IPS DF 4.7 (cell line): ENCODE measurements at regions not wholly inside any gene's neighbourhood (a gene's known extent, or its start where the extent isn't known, plus 50 kb on each side); places are given as distances from the start of the nearest gene placed in this dataset.

Experiments
- DNase-seq: peaks from one replicate; pipeline ENCODE4 v3.0.0-alpha.2; 2013; ENCODE audit warnings: low spot score; ENCODE audit errors: extremely low read depth

GRCh38 chr1:11338284-11338924, 65.4 kb downstream of the UBIAD1 start:
- no peak for DNase-seq

GRCh38 chr1:11339346-11340232, 66.6 kb downstream of the UBIAD1 start:
- no peak for DNase-seq

GRCh38 chr1:11340233-11340632, 67.2 kb downstream of the UBIAD1 start:
- no peak for DNase-seq

GRCh38 chr1:11341901-11342552, 69.0 kb downstream of the UBIAD1 start:
- DNase-seq = no peak

GRCh38 chr1:11342621-11343032, 69.6 kb downstream of the UBIAD1 start:
- no peak for DNase-seq

GRCh38 chr1:11345971-11346715, 73.1 kb downstream of the UBIAD1 start:
- DNase-seq = no peak

GRCh38 chr1:11350265-11350664, 77.3 kb downstream of the UBIAD1 start:
- DNase-seq = no peak

- no peak for DNase-seq
These were observed 79.2 kb downstream of the UBIAD1 start for GRCh38 chr1:11352058-11352715.

GRCh38 chr1:11352816-11353799, 80.1 kb downstream of the UBIAD1 start:
- DNase-seq = no peak

- DNase-seq = no peak
These were observed 82.0 kb downstream of the UBIAD1 start for GRCh38 chr1:11354893-11355553.

GRCh38 chr1:11355559-11356475, 82.8 kb downstream of the UBIAD1 start:
- DNase-seq = peak; percentile 66

- DNase-seq = no peak
These were observed 84.3 kb downstream of the UBIAD1 start for GRCh38 chr1:11357276-11357675.

GRCh38 chr1:11358984-11359383, 86.0 kb downstream of the UBIAD1 start:
- no peak for DNase-seq

- DNase-seq = no peak
These were observed 89.6 kb downstream of the UBIAD1 start for GRCh38 chr1:11362547-11363021.

- no peak for DNase-seq
These were observed 91.2 kb downstream of the UBIAD1 start for GRCh38 chr1:11364170-11364569.

GRCh38 chr1:11365744-11366387, 92.9 kb downstream of the UBIAD1 start:
- DNase-seq = no peak
